ENCODE measurements at regions not wholly inside any gene's neighbourhood (a gene's known extent, or its start where the extent isn't known, plus 50 kb on each side); places are given as distances from the start of the nearest gene placed in this dataset.

GRCh38 chr18:28359176-28359575 is 182.2 kb upstream of the CDH2 start:
- peak; percentile 27 for DNase-seq (ENCODE audit: low read depth)
- H3K4me3 ChIP-seq (ENCODE audit: low read length) = no peak overlapping the region
- no peak for TF ChIP-seq CTCF (IDR thresholded peaks at IDR 0.05; ENCODE audit: insufficient read depth, low read depth, low read length, missing control alignments)

GRCh38 chr18:28357766-28358401 is 181.0 kb upstream of the CDH2 start:
- no peak for DNase-seq (ENCODE audit: low read depth)
- H3K4me3 ChIP-seq (ENCODE audit: low read length) = no peak overlapping the region
- TF ChIP-seq CTCF (IDR thresholded peaks at IDR 0.05; ENCODE audit: insufficient read depth, low read depth, low read length, missing control alignments) = peak; percentile 23

GRCh38 chr18:28350821-28351220 is 173.9 kb upstream of the CDH2 start:
- H3K4me3 ChIP-seq (ENCODE audit: low read length) = no peak overlapping the region
- DNase-seq (ENCODE audit: low read depth) = no peak
- TF ChIP-seq CTCF (IDR thresholded peaks at IDR 0.05; ENCODE audit: insufficient read depth, low read depth, low read length, missing control alignments) = no peak

GRCh38 chr18:28342231-28342630 is 165.3 kb upstream of the CDH2 start:
- TF ChIP-seq CTCF (IDR thresholded peaks at IDR 0.05; ENCODE audit: insufficient read depth, low read depth, low read length, missing control alignments) = no peak
- no peak for DNase-seq (ENCODE audit: low read depth)
- H3K4me3 ChIP-seq (ENCODE audit: low read length) = no peak overlapping the region

GRCh38 chr18:28338316-28338715 is 161.4 kb upstream of the CDH2 start:
- TF ChIP-seq CTCF (IDR thresholded peaks at IDR 0.05; ENCODE audit: insufficient read depth, low read depth, low read length, missing control alignments) = no peak
- no peak overlapping the region for H3K4me3 ChIP-seq (ENCODE audit: low read length)
- DNase-seq (ENCODE audit: low read depth) = no peak

- no peak for TF ChIP-seq CTCF (IDR thresholded peaks at IDR 0.05; ENCODE audit: insufficient read depth, low read depth, low read length, missing control alignments)
- DNase-seq (ENCODE audit: low read depth) = no peak
- H3K4me3 ChIP-seq (ENCODE audit: low read length) = no peak overlapping the region
Measured at GRCh38 chr18:28334516-28334915, 157.6 kb upstream of the CDH2 start.

GRCh38 chr18:28332071-28332470 is 155.1 kb upstream of the CDH2 start:
- no peak overlapping the region for H3K4me3 ChIP-seq (ENCODE audit: low read length)
- no peak for DNase-seq (ENCODE audit: low read depth)
- no peak for TF ChIP-seq CTCF (IDR thresholded peaks at IDR 0.05; ENCODE audit: insufficient read depth, low read depth, low read length, missing control alignments)
